ENCODE measurements at regions not wholly inside any gene's neighbourhood (a gene's known extent, or its start where the extent isn't known, plus 50 kb on each side); places are given as distances from the start of the nearest gene placed in this dataset.

GRCh38 chr10:107978455-107978854, 813.9 kb upstream of the SORCS1 start (continued):
- TF ChIP-seq CHD7 (IDR thresholded peaks at IDR 0.05; ENCODE audit: insufficient replicate concordance, low read length) (no peak), CEBPB (IDR thresholded peaks at IDR 0.05; ENCODE audit: low read depth, low read length) (no peak), CHD2 (IDR thresholded peaks at IDR 0.05; ENCODE audit: low read length) (no peak), ZNF274 (IDR thresholded peaks at IDR 0.05; ENCODE audit: borderline replicate concordance, extremely low read depth, low read length) (no peak), TBP (IDR thresholded peaks at IDR 0.05; ENCODE audit: low read depth, low read length) (no peak), BACH1 (IDR thresholded peaks at IDR 0.05; ENCODE audit: low read length) (no peak), GABPA (IDR thresholded peaks at IDR 0.05; ENCODE audit: borderline replicate concordance, insufficient read depth, low read length) (no peak), ATF2 (IDR thresholded peaks at IDR 0.05; ENCODE audit: low read length) (no peak), USF2 (IDR thresholded peaks at IDR 0.05; ENCODE audit: low read length) (no peak)
